ENCODE measurements at regions not wholly inside any gene's neighbourhood (a gene's known extent, or its start where the extent isn't known, plus 50 kb on each side); places are given as distances from the start of the nearest gene placed in this dataset.

DNA sequence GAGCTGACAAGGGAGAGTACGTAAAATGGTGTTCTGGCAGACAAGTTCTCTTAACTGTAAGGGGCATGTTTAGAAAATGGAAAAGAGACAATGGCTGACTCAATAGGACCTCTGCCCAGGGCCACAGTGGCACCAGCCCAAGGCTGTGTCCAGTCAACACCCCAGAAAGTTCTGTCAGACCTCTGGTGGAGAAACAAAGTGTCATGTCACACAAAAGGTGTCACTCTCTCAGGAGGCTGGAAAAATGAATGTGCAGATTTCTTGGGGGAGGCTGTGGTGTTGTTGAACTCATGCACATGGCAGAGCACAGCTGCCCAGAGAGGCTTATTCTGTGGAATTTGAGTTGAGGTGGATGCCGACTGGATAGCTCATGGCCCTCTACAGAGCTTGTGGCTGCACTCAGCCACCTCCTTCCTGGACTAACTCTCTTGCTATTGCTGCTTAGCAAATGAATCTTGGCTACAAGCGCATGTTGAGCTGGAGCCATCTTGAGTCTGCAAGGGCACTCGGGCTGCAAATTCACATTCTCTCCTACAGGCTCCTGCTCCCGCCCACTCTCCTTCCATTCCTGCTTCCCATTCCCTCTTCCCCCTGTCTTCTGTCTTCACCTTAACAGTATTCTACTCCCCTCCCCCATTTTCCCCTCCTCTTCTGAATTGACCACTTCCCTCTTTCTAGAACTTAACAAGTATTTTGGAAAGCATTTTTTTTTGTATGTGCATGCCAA, 55.8 kb upstream of the SLC7A14 start:
- TF ChIP-seq, protein P1, sequence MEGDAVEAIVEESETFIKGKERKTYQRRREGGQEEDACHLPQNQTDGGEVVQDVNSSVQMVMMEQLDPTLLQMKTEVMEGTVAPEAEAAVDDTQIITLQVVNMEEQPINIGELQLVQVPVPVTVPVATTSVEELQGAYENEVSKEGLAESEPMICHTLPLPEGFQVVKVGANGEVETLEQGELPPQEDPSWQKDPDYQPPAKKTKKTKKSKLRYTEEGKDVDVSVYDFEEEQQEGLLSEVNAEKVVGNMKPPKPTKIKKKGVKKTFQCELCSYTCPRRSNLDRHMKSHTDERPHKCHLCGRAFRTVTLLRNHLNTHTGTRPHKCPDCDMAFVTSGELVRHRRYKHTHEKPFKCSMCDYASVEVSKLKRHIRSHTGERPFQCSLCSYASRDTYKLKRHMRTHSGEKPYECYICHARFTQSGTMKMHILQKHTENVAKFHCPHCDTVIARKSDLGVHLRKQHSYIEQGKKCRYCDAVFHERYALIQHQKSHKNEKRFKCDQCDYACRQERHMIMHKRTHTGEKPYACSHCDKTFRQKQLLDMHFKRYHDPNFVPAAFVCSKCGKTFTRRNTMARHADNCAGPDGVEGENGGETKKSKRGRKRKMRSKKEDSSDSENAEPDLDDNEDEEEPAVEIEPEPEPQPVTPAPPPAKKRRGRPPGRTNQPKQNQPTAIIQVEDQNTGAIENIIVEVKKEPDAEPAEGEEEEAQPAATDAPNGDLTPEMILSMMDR (IDR thresholded peaks at IDR 0.05) = no peak
- TF ChIP-seq POLR2A (IDR thresholded peaks at IDR 0.05) = no peak
